GM21528 (cell line): ENCODE measurements at regions not wholly inside any gene's neighbourhood (a gene's known extent, or its start where the extent isn't known, plus 50 kb on each side); places are given as distances from the start of the nearest gene placed in this dataset.
"Not testable (repeated sequence)": the region's sequence is repeated elsewhere in the genome, so short reads cannot be mapped to it uniquely, and the experiment has no call there.

Experiments
- ATAC-seq: cut with Tn5 transposase; IDR thresholded peaks from one replicate; pipeline ENCODE4 v1.9.1; 2021; ENCODE audit warnings: mild to moderate bottlenecking, moderate library complexity; ENCODE audit not compliant: unreplicated experiment, low FRiP score

GRCh38 chr1:114270718-114271117, 117.0 kb upstream of the SYT6 start:
- ATAC-seq = no peak

- ATAC-seq = no peak
Observed at GRCh38 chr1:114270282-114270681, 116.6 kb upstream of the SYT6 start.

DNA sequence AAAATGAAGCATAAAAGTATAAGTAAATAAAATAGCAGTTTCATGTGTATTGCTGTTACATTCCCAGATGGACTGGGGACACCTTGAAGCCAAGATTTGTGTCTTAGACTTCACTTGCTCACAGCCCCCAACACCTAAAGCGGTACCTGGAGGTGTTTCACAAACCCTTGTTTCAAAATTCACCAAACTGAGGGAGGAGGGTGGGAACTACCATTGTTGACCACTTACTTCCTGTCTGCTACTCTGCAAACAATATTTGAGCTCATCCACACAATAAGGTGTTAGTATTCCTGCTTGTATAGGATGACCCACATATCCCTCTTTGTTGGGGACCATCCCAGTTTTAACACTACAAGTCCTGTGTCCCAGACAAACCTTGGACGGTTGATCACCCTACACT, 115.9 kb upstream of the SYT6 start:
- no peak for ATAC-seq

GRCh38 chr1:114263343-114263742, 109.7 kb upstream of the SYT6 start:
- peak; percentile 86 for ATAC-seq

- no peak for ATAC-seq
Observed at GRCh38 chr1:114262337-114262736, 108.7 kb upstream of the SYT6 start.

DNA sequence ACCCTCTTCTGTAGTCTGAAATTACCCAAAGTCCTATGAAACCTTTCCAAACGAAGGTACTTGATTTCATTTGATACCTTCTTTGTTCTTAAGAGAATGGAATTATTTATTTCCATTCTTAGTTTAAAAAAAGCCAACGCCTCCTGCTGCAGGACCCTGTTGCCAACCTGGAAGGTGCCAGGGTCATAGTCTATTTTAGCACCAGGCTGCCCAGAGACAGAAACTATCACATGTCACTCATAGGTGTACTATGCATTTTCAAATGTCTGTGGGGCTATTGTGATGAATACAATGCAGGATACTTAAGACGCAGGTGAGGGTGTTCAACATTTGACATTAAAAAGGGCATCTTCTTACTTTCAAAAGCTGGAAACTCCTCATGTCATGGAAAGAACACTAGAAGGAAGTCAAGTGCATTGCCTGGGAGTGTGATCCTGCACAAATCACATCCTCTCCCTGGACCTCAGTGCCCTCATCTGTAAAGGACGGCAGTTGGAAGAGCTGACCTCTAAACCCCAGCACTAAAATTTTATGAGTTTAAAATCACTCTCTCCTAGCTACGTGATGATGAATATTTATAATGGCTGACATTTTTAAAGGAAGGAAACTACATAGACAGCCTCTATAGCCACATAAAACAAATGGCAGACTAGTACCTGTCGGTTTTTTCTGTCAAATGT, 107.3 kb upstream of the SYT6 start:
- ATAC-seq = no peak

GRCh38 chr1:114259511-114260160, 106.0 kb upstream of the SYT6 start:
- no peak for ATAC-seq

DNA sequence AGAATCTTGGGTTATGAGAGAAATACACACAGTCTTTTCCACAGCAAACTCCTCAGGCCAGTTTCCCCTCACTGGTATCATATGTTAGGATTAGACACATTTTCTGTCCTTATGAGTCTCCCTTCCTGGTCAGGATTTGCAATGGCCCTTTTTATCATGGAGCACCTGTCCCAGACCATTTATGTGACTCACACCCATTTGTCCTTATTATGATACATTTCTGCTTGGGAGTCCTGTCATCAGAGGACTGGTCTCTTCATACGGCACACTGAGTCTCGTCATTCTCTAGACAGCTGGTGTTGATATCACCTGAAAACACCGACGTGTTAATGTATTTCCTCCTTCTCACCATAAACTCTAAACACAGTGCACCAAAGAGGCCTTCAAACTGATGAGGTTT, 105.0 kb upstream of the SYT6 start:
- no peak for ATAC-seq

- ATAC-seq = no peak
Observed at GRCh38 chr1:114258074-114258473, 104.4 kb upstream of the SYT6 start.

- no peak for ATAC-seq
Observed at GRCh38 chr1:114257554-114257953, 103.9 kb upstream of the SYT6 start.

- no peak for ATAC-seq
Observed at GRCh38 chr1:114253900-114254299, 100.2 kb upstream of the SYT6 start.

DNA sequence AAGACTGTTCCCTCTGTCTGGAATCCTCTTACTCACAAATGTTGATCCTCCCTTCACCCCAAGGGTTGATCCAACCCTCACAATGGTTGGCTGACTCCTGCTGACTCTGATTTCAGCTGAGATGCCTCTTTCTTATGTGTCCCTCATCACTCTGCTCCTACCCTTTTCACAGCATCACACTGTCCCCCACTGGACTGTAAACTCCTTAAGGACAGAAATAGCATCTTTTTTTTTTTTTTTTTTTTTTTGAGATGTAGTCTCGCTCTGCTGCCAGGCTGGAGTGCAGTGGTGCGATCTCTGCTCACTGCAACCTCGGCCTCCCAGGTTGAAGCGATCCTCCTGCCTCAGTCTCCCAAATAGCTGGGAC, 97.9 kb upstream of the SYT6 start:
- no peak for ATAC-seq

DNA sequence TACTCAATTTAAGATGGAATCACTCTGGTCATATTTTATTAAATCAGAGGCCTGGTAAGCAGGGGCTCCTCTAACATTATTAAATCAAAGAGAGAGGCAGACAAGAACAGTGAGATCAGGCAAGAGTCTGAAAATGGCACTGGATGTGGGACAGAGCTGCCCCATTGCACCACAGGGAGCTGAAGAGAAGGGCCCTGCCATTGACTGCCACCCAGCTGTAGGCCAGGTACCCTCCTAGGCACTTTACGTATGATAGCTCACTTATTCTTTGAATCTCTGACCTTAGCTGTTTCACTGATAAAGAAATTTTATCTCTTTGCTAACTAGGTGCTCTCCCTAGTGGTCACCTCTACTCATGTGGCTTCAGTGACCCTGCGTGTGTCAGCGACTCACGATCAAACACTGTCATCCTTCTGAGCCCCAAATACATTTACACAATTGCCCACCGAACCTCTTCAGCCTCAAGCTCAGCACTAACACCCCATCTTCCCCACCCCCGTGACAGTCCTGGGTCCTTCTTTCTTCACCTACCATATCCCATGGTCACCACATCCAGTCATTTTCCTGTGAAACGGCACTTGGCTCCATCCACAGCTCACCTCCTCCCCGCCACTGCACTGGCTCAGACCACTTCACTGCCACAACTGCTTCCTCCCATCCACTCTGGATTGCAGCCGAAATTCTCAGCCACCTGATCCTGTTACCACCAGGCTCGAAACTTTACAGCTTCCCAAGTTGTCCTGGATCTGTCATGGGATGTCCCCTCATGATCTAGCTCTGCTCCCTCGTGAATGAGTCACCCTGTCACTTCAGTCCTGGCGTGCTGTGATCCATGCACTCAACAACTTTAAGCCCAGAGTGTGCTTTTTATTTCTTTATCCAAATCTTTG, 97.3 kb upstream of the SYT6 start:
- ATAC-seq = no peak

DNA sequence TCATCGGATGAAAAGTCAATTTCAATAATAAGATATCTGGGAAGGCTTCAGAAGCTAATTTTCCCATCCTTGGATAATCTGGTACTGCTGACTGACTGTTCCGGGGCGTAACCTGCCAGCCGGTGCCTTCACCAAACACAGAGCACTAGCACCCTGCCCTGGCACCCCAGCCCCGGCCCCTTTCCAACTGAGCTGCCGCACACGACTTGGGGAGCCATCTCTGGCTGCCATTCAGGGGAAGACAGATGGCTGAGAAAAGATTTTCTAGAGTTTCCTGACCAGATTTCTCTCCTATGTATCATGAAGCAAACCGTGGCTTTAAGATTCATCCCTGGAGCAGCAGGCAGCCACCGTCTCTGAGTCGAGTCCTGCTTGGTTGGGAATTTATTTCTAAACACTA, 96.0 kb upstream of the SYT6 start:
- no peak for ATAC-seq

DNA sequence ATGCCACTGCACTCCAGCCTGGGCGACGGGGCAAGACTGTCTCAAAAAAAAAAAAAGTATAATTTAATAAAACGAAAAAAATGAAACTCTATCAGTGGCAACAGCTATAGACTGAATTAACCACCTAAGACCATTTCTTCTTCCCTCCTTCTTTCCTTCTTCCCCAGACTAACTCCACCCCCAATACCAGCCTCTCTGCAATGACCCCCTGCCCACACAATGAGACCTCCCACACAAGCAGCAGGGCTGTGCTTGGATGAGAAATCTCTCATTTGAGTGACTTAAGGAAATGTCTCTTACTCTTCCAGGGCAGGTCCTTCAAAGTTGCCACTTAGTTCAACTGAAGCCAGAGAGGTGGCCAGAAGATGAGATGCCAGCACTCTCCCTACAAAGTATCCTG, 94.5 kb upstream of the SYT6 start:
- no peak for ATAC-seq

DNA sequence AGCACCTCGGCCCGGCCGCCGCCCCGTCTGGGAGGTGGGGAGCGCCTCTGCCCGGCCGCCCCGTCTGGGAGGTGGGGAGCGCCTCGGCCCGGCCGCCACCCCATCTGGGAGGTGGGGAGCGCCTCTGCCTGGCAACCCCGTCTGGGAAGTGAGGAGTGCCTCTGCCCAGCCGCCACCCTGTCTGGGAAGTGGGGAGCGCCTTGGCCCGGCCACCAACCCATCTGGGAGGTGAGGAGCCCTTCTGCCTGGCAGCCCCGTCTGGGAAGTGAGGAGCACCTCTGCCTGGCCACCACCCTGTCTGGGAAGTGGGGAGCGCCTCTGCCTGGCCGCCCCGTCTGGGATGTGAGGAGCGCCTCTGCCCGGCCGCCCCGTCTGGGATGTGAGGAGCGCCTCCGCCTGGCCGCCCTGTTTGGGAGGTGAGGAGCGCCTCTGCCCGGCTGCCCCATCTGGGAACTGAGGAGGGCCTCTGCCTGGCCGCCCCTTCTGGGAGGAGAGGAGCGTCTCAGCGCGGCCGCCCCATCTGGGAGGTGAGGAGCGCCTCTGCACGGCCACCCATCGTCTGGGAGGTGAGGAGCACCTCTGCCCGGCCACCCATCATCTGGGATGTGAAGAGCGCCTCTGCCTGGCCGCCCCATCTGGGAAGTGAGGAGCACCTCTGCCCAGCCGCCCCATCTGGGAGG, 89.0 kb upstream of the SYT6 start:
- not testable (repeated sequence) for ATAC-seq

GRCh38 chr1:114238053-114238452, 84.4 kb upstream of the SYT6 start:
- ATAC-seq = no peak

GRCh38 chr1:114236517-114236916, 82.8 kb upstream of the SYT6 start:
- ATAC-seq = no peak

GRCh38 chr1:114235960-114236359, 82.3 kb upstream of the SYT6 start:
- ATAC-seq = no peak

GRCh38 chr1:114235281-114235680, 81.6 kb upstream of the SYT6 start:
- ATAC-seq = no peak
